SK-N-SH treated with all-trans-retinoic acid at 6 μM for 48 hours (cell line): ENCODE measurements at regions not wholly inside any gene's neighbourhood (a gene's known extent, or its start where the extent isn't known, plus 50 kb on each side); places are given as distances from the start of the nearest gene placed in this dataset.

Experiments
- OSR1 ChIP-seq: fragments of 250-450 bp; sonication (Bioruptor Pico); IDR thresholded peaks from 2 replicates; pipeline ENCODE4 v1.8.0; 2022; ENCODE audit warnings: moderate library complexity, mild to moderate bottlenecking, inconsistent platforms
- RARB ChIP-seq: fragments of 250-450 bp; sonication (Bioruptor Pico); IDR thresholded peaks from 2 replicates; pipeline ENCODE4 v1.8.0; 2021; ENCODE audit warnings: mild to moderate bottlenecking, moderate library complexity
- TCF4 ChIP-seq: fragments of 250-450 bp; sonication (Bioruptor Pico); IDR thresholded peaks from 2 replicates; pipeline ENCODE4 v1.8.0; 2021; ENCODE audit warnings: mild to moderate bottlenecking, moderate library complexity, borderline replicate concordance
- ZFP3 ChIP-seq: fragments of 250-450 bp; sonication (Bioruptor Pico); IDR thresholded peaks from 2 replicates; pipeline ENCODE4 v1.5.0; 2020; ENCODE audit warnings: mild to moderate bottlenecking, moderate library complexity
- ZNF565 ChIP-seq: fragments of 450-650 bp; formaldehyde crosslinking; conservative IDR thresholded peaks from 2 replicates; pipeline ENCODE4 v1.5.0; 2020; ENCODE audit warnings: low read depth, mild to moderate bottlenecking, moderate library complexity
- ZNF70 ChIP-seq: fragments of 450-650 bp; formaldehyde crosslinking; IDR thresholded peaks from 2 replicates; pipeline ENCODE4 v1.5.0; 2020; ENCODE audit warnings: mild to moderate bottlenecking, moderate library complexity
- TF ChIP-seq, protein P1 (sequence below): fragments of 250-450 bp; sonication (Bioruptor Pico); IDR thresholded peaks from 2 replicates; pipeline ENCODE4 v1.8.0; 2020; ENCODE audit warnings: mild to moderate bottlenecking, moderate library complexity, borderline replicate concordance
- TF ChIP-seq, protein P2 (sequence below): fragments of 250-450 bp; sonication (Bioruptor Pico); IDR thresholded peaks from 2 replicates; pipeline ENCODE4 v1.5.0; 2020; ENCODE audit warnings: mild to moderate bottlenecking, moderate library complexity
- TF ChIP-seq, protein P3 (sequence below): fragments of 250-450 bp; sonication (Bioruptor Pico); IDR thresholded peaks from 2 replicates; pipeline ENCODE4 v1.8.0; 2021; ENCODE audit warnings: low read depth, mild to moderate bottlenecking, moderate library complexity, borderline replicate concordance

DNA sequence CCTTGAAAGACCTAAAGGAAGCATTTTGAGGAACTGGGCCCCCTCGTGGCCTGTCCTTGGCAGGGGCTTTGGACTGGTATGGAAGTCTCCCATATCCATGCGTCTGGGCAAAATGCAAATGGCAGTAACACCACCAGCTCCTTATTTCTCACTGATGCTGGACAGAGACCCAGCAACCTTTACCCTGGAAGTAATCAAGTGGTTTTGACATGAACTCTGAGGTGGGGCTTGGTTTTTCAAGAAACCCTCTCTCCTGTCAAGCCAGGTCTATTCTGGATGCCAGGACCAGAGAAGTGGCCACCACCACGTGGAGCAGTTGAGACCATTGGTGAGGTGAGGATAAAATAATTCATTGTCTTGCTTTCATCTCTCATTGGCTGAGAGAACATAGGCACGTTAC, 84.4 kb downstream of the OTUD1 start:
- TF ChIP-seq TCF4 = no peak
- TF ChIP-seq ZNF565 (CRISPR knock-in tag) = no peak
- no peak for TF ChIP-seq ZNF70
- TF ChIP-seq RARB (CRISPR knock-in tag) = no peak
- TF ChIP-seq, protein P1, sequence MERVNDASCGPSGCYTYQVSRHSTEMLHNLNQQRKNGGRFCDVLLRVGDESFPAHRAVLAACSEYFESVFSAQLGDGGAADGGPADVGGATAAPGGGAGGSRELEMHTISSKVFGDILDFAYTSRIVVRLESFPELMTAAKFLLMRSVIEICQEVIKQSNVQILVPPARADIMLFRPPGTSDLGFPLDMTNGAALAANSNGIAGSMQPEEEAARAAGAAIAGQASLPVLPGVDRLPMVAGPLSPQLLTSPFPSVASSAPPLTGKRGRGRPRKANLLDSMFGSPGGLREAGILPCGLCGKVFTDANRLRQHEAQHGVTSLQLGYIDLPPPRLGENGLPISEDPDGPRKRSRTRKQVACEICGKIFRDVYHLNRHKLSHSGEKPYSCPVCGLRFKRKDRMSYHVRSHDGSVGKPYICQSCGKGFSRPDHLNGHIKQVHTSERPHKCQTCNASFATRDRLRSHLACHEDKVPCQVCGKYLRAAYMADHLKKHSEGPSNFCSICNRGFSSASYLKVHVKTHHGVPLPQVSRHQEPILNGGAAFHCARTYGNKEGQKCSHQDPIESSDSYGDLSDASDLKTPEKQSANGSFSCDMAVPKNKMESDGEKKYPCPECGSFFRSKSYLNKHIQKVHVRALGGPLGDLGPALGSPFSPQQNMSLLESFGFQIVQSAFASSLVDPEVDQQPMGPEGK (CRISPR knock-in tag) = no peak
- TF ChIP-seq, protein P2, sequence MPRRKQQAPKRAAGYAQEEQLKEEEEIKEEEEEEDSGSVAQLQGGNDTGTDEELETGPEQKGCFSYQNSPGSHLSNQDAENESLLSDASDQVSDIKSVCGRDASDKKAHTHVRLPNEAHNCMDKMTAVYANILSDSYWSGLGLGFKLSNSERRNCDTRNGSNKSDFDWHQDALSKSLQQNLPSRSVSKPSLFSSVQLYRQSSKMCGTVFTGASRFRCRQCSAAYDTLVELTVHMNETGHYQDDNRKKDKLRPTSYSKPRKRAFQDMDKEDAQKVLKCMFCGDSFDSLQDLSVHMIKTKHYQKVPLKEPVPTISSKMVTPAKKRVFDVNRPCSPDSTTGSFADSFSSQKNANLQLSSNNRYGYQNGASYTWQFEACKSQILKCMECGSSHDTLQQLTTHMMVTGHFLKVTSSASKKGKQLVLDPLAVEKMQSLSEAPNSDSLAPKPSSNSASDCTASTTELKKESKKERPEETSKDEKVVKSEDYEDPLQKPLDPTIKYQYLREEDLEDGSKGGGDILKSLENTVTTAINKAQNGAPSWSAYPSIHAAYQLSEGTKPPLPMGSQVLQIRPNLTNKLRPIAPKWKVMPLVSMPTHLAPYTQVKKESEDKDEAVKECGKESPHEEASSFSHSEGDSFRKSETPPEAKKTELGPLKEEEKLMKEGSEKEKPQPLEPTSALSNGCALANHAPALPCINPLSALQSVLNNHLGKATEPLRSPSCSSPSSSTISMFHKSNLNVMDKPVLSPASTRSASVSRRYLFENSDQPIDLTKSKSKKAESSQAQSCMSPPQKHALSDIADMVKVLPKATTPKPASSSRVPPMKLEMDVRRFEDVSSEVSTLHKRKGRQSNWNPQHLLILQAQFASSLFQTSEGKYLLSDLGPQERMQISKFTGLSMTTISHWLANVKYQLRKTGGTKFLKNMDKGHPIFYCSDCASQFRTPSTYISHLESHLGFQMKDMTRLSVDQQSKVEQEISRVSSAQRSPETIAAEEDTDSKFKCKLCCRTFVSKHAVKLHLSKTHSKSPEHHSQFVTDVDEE (CRISPR knock-in tag) = no peak
- TF ChIP-seq ZFP3 (CRISPR knock-in tag) = no peak
- TF ChIP-seq OSR1 (CRISPR knock-in tag) = no peak
- TF ChIP-seq, protein P3, sequence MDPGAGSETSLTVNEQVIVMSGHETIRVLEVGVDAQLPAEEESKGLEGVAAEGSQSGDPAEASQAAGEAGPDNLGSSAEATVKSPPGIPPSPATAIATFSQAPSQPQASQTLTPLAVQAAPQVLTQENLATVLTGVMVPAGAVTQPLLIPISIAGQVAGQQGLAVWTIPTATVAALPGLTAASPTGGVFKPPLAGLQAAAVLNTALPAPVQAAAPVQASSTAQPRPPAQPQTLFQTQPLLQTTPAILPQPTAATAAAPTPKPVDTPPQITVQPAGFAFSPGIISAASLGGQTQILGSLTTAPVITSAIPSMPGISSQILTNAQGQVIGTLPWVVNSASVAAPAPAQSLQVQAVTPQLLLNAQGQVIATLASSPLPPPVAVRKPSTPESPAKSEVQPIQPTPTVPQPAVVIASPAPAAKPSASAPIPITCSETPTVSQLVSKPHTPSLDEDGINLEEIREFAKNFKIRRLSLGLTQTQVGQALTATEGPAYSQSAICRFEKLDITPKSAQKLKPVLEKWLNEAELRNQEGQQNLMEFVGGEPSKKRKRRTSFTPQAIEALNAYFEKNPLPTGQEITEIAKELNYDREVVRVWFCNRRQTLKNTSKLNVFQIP (CRISPR knock-in tag) = no peak
